HG03439 (cell line): ENCODE measurements at regions not wholly inside any gene's neighbourhood (a gene's known extent, or its start where the extent isn't known, plus 50 kb on each side); places are given as distances from the start of the nearest gene placed in this dataset.
"Not testable (repeated sequence)": the region's sequence is repeated elsewhere in the genome, so short reads cannot be mapped to it uniquely, and the experiment has no call there.

ENCODE experiments used
- ATAC-seq: cut with Tn5 transposase; IDR thresholded peaks from one replicate; pipeline ENCODE4 v1.9.1; 2021; ENCODE audit warnings: mild to moderate bottlenecking, moderate library complexity; ENCODE audit not compliant: unreplicated experiment

GRCh38 chr4:67333664-67334063 lies 211.6 kb downstream of the CENPC start:
- ATAC-seq: no peak

- no peak for ATAC-seq
These were observed 212.7 kb downstream of the CENPC start for GRCh38 chr4:67332627-67333026.

- no peak for ATAC-seq
These were observed 216.9 kb downstream of the CENPC start for GRCh38 chr4:67328393-67328792.

DNA sequence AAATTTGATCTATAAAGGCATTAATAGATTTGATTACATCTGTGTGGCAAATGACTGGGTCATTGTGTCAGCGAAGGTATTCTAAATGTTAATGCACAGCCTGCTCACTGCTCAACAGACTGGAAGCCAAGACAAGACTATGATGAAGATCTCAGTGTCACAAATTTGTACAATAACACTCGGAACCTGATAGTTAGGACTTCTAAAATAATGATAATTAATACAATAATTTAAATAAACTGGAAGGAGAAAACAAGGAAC lies 217.4 kb downstream of the CENPC start:
- no peak for ATAC-seq

DNA sequence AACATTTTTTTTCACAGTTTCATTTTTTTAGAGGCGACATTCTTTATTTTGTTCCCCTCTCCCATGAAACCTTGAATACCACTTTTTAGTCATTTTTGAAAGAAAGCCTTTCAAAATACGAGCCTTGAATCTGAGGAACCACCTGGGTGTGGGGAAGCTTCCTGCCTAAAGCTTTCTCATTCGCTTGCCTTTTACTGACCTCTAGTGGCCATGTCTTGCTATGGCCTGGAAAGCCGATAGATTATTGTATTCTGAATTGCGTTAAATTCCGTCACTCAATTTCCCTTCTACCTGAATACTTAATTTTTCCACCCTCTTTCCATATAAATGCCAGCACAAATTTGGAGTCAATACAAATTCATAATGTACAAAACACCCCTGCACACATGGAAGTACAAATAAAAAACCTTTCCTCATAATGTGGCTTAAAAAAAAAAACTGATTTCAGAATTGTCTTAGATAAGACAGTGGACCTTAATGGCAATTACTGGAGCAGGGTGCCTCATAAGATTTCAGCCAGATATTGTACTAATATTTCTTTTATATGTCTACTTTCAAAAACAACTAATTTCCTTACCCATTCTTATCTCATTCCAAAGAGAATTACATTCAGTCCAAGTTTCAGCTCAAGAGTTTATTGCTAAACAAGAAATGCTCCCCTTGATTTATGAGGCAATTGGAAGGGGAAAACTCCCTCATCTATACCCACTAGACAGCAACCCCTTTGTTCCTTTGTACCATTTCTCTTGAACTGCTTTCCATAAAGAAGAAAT lies 217.9 kb downstream of the CENPC start:
- peak; percentile 98 for ATAC-seq

GRCh38 chr4:67325791-67326190 lies 219.5 kb downstream of the CENPC start:
- no peak for ATAC-seq

DNA sequence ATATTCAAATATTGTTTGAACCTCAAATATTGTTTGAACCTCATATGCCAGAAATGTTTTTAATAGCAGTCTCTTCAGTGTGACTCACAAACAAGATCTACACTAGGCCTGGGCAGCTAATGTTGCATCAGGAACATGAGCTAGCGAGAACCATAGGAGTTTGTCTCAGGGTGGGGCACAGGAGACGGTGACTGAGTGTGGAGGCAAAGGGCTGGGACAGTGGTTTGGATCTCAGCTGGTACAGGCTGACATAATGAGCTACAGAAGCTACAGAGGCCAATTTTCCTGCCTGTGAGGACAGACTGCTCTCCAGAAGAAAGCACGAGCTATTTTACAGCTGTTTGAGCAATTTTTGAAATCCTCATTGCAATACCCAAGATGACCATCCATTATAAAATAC lies 224.7 kb downstream of the CENPC start:
- no peak for ATAC-seq

DNA sequence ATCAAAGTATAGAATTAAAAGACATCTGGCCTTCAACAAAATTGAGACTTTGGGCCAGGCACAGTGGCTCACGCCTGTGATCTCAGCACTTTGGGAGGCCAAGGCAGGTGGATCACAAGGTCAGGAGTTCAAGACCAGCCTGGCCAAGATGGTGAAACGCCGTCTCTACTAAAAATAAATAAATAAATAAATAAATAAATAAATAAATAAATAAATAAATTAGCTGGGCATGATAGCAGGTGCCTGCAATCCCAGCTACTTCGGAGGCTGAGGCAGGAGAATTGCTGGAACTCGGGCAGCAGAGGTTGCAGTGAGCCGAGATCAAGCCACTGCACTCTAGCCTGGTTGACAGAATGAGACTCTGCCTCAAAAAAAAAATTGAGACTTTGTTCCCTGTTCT lies 225.7 kb downstream of the CENPC start:
- not testable (repeated sequence) for ATAC-seq

- ATAC-seq: not testable (repeated sequence)
These were observed 244.7 kb downstream of the CENPC start for GRCh38 chr4:67300497-67301185.

- no peak for ATAC-seq
These were observed 252.7 kb downstream of the CENPC start for GRCh38 chr4:67292636-67293035.

GRCh38 chr4:67292045-67292444 lies 253.3 kb downstream of the CENPC start:
- ATAC-seq: no peak

- ATAC-seq: no peak
These were observed 253.7 kb downstream of the CENPC start for GRCh38 chr4:67291644-67292043.

GRCh38 chr4:67288964-67289363 lies 256.3 kb downstream of the CENPC start:
- ATAC-seq: peak; percentile 56

GRCh38 chr4:67286724-67287123 lies 258.6 kb downstream of the CENPC start:
- no peak for ATAC-seq

GRCh38 chr4:67282749-67283148 lies 262.6 kb downstream of the CENPC start:
- ATAC-seq: no peak

- ATAC-seq: no peak
These were observed 270.0 kb downstream of the CENPC start for GRCh38 chr4:67275179-67275750.

DNA sequence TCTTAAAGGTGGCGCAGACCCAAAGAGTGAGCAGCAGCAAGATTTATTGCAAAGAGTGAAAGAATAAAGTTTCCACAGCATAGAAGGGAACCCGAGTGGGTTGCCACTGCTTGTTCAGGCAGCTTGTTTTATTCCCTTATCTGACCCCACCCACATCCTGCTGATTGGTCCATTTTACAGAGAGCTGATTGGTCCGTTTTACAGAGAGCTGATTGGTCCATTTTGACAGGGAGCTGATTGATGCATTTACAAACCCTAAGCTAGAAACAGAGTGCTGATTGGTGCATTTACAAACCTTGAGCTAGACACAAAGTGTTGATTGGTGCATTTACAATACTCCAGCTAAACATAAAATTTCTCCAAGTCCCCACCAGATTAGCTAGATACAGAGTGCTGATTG lies 270.6 kb downstream of the CENPC start:
- not testable (repeated sequence) for ATAC-seq

GRCh38 chr4:67273666-67274065 lies 271.6 kb downstream of the CENPC start:
- no peak for ATAC-seq

- ATAC-seq: no peak
These were observed 283.3 kb downstream of the CENPC start for GRCh38 chr4:67261971-67262370.

DNA sequence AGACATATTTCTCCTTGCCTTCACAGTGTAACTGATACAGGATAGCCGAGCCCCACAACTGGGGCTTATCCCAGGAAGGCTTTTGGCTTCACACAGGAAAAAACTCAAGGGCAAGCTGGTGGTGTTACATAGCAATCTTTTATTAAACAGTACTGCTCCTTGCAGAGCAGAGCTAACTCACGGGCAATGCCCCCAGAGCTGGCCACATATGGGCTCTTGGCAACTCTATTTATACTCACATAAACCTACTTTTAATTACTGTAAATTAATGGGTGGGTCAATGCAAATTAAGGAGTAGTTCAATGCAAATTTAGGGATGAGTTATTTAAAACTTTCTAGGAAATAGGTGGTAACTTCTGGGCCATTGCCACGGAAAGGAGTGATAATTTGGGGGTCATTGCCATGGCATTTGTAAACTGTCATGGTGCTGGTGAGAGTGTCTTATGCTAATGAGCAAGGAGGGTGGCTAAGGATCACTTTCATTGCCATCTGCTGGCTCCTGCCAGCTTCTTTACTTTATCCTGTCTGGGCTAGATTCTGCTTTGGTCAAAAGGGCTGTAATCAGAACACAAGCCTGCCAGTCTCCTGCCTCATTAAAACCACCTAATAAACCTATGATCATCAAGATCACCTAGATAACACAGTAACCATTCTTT lies 288.8 kb downstream of the CENPC start:
- ATAC-seq: no peak

DNA sequence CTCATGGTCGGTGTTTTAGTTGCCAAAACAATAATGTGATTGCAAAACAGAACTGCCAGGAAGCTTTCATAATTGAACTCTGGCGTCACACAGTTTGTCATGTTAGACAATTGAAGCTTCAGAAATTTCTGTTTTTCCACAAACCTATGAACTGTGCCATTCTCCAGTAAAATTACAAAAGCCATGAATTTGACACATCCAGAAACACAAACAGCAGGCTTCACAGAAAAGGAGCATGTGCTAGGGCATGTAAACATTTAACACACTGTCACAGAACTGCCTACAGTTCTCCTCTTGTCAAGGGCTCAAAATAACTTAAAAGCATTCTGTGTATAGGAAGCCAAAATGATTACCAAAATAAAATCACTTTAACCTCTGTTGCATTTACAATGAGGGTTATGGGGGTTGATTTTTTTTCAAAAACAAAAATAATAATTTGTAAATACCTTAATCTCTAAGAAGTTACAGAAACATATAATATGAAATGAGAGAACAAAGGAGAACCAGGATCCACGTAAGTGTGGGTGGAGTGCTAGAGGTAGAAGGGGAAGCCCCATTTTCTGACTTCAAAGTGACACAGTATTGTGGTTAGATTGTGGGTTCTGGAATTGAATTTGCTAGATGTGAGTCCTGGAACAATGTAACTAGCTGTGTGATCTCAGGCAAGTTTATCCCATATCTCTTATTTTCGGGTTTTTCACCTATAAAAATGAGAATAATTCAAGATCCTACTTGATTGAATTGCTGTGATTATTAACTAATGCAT lies 295.0 kb downstream of the CENPC start:
- ATAC-seq: no peak
